ENCODE measurements at regions not wholly inside any gene's neighbourhood (a gene's known extent, or its start where the extent isn't known, plus 50 kb on each side); places are given as distances from the start of the nearest gene placed in this dataset.

GRCh38 chr10:117783698-117784395, 241.3 kb downstream of the EMX2 start:
- H4K20me1 ChIP-seq (ENCODE audit: insufficient read depth, low read length): no peaks in the 10 kb centered on the region
- H3K9ac ChIP-seq (ENCODE audit: low read length): no peak overlapping the region
- no peaks in the 10 kb centered on the region for H3K79me2 ChIP-seq (ENCODE audit: insufficient read depth, low read length)
- H3K27me3 ChIP-seq (ENCODE audit: insufficient read depth, low read length): no peaks in the 10 kb centered on the region
- H3K36me3 ChIP-seq (ENCODE audit: insufficient read depth, low read length): no peaks in the 10 kb centered on the region
- H3K27ac ChIP-seq (ENCODE audit: low read depth, low read length, poor library complexity, severe bottlenecking): no peak overlapping the region
- H3K4me3 ChIP-seq (ENCODE audit: low read depth, low read length, poor library complexity, severe bottlenecking): no peak overlapping the region
- no peak overlapping the region for H2AFZ ChIP-seq (ENCODE audit: low read length)
- no peaks in the 10 kb centered on the region for H3K9me3 ChIP-seq (ENCODE audit: low read length)
- H3K4me1 ChIP-seq (ENCODE audit: insufficient read depth, low read length, severe bottlenecking): no peaks in the 10 kb centered on the region
- H3K4me2 ChIP-seq (ENCODE audit: low read length): no peak overlapping the region
- TF ChIP-seq EZH2 (IDR thresholded peaks at IDR 0.05; ENCODE audit: borderline replicate concordance, low read length) (no peak), CTCF (IDR thresholded peaks at IDR 0.05; ENCODE audit: low read length) (no peak)
- no peaks in the 10 kb centered on the region for H3F3A ChIP-seq (ENCODE audit: insufficient read depth, low read length)
- H3K9me2 ChIP-seq (ENCODE audit: low read depth, low read length): no peaks in the 10 kb centered on the region

GRCh38 chr10:117784776-117785175, 242.2 kb downstream of the EMX2 start:
- TF ChIP-seq CTCF (IDR thresholded peaks at IDR 0.05; ENCODE audit: low read length) (no peak), EZH2 (IDR thresholded peaks at IDR 0.05; ENCODE audit: borderline replicate concordance, low read length) (no peak)
- no peaks in the 10 kb centered on the region for H3K9me3 ChIP-seq (ENCODE audit: low read length)
- H3K9ac ChIP-seq (ENCODE audit: low read length): no peak overlapping the region
- H3K79me2 ChIP-seq (ENCODE audit: insufficient read depth, low read length): no peaks in the 10 kb centered on the region
- no peaks in the 10 kb centered on the region for H3K27me3 ChIP-seq (ENCODE audit: insufficient read depth, low read length)
- no peaks in the 10 kb centered on the region for H3F3A ChIP-seq (ENCODE audit: insufficient read depth, low read length)
- no peak overlapping the region for H3K4me2 ChIP-seq (ENCODE audit: low read length)
- no peaks in the 10 kb centered on the region for H3K36me3 ChIP-seq (ENCODE audit: insufficient read depth, low read length)
- no peak overlapping the region for H3K4me3 ChIP-seq (ENCODE audit: low read depth, low read length, poor library complexity, severe bottlenecking)
- H3K9me2 ChIP-seq (ENCODE audit: low read depth, low read length): no peaks in the 10 kb centered on the region
- no peak overlapping the region for H2AFZ ChIP-seq (ENCODE audit: low read length)
- no peak overlapping the region for H3K27ac ChIP-seq (ENCODE audit: low read depth, low read length, poor library complexity, severe bottlenecking)
- no peaks in the 10 kb centered on the region for H3K4me1 ChIP-seq (ENCODE audit: insufficient read depth, low read length, severe bottlenecking)
- no peaks in the 10 kb centered on the region for H4K20me1 ChIP-seq (ENCODE audit: insufficient read depth, low read length)

- Histone ChIP-seq H3K9me2 (ENCODE audit: low read depth, low read length) (no peaks in the 10 kb centered on the region), H3K9me3 (ENCODE audit: low read length) (no peaks in the 10 kb centered on the region), H3K27ac (ENCODE audit: low read depth, low read length, poor library complexity, severe bottlenecking) (no peak overlapping the region), H2AFZ (ENCODE audit: low read length) (no peak overlapping the region), H3K36me3 (ENCODE audit: insufficient read depth, low read length) (no peaks in the 10 kb centered on the region), H3F3A (ENCODE audit: insufficient read depth, low read length) (no peaks in the 10 kb centered on the region), H3K27me3 (ENCODE audit: insufficient read depth, low read length) (no peaks in the 10 kb centered on the region), H3K79me2 (ENCODE audit: insufficient read depth, low read length) (no peaks in the 10 kb centered on the region), H4K20me1 (ENCODE audit: insufficient read depth, low read length) (no peaks in the 10 kb centered on the region), H3K9ac (ENCODE audit: low read length) (no peak overlapping the region), H3K4me1 (ENCODE audit: insufficient read depth, low read length, severe bottlenecking) (no peaks in the 10 kb centered on the region), H3K4me3 (ENCODE audit: low read depth, low read length, poor library complexity, severe bottlenecking) (no peak overlapping the region), H3K4me2 (ENCODE audit: low read length) (no peak overlapping the region)
- TF ChIP-seq EZH2 (IDR thresholded peaks at IDR 0.05; ENCODE audit: borderline replicate concordance, low read length) (no peak), CTCF (IDR thresholded peaks at IDR 0.05; ENCODE audit: low read length) (no peak)
Measured at GRCh38 chr10:117788911-117789310, 246.4 kb downstream of the EMX2 start.

Measured in OCI-LY1 (cell line).